ENCODE measurements at regions not wholly inside any gene's neighbourhood (a gene's known extent, or its start where the extent isn't known, plus 50 kb on each side); places are given as distances from the start of the nearest gene placed in this dataset.

- no peak for TF ChIP-seq CTCF (IDR thresholded peaks at IDR 0.05)
- H3K9me3 ChIP-seq, result peaks cover 17% of the 10 kb centered on the region
- H3K4me1 ChIP-seq (ENCODE audit: low read depth), result no peaks in the 10 kb centered on the region
- no peaks in the 10 kb centered on the region for H3K36me3 ChIP-seq (ENCODE audit: low read depth)
- intact Hi-C loops (cut with DNase I, micrococcal nuclease), result no loop called here
- DNase-seq, result no peak
- ATAC-seq, result no peak
- H3K4me3 ChIP-seq, result no peak overlapping the region
Measured at GRCh38 chr18:55886886-55887285, 298.9 kb upstream of the TCF4 start.

- ATAC-seq (no peak), DNase-seq (no peak)
- H3K36me3 ChIP-seq (ENCODE audit: low read depth), result no peaks in the 10 kb centered on the region
- intact Hi-C loops (cut with DNase I, micrococcal nuclease), result no loop called here
- no peaks in the 10 kb centered on the region for H3K4me1 ChIP-seq (ENCODE audit: low read depth)
- TF ChIP-seq CTCF (IDR thresholded peaks at IDR 0.05), result no peak
- peaks cover 17% of the 10 kb centered on the region for H3K9me3 ChIP-seq
- no peak overlapping the region for H3K4me3 ChIP-seq
Measured at GRCh38 chr18:55884498-55884897, 296.5 kb upstream of the TCF4 start.

GRCh38 chr18:55880617-55881016, 292.6 kb upstream of the TCF4 start:
- TF ChIP-seq CTCF (IDR thresholded peaks at IDR 0.05), result no peak
- ATAC-seq, result no peak
- H3K4me3 ChIP-seq, result no peak overlapping the region
- intact Hi-C loops (cut with DNase I, micrococcal nuclease), result no loop called here
- no peak for DNase-seq
- H3K9me3 ChIP-seq, result peaks cover 14% of the 10 kb centered on the region
- H3K36me3 ChIP-seq (ENCODE audit: low read depth), result no peaks in the 10 kb centered on the region
- H3K4me1 ChIP-seq (ENCODE audit: low read depth), result no peaks in the 10 kb centered on the region

- no peak for TF ChIP-seq CTCF (IDR thresholded peaks at IDR 0.05)
- H3K4me3 ChIP-seq, result no peak overlapping the region
- H3K4me1 ChIP-seq (ENCODE audit: low read depth), result no peaks in the 10 kb centered on the region
- intact Hi-C loops (cut with DNase I, micrococcal nuclease), result no loop called here
- H3K36me3 ChIP-seq (ENCODE audit: low read depth), result no peaks in the 10 kb centered on the region
- DNase-seq (no peak), ATAC-seq (no peak)
- peaks cover 24% of the 10 kb centered on the region for H3K9me3 ChIP-seq
Measured at GRCh38 chr18:55879331-55879730, 291.3 kb upstream of the TCF4 start.

GRCh38 chr18:55878224-55878623, 290.2 kb upstream of the TCF4 start:
- Histone ChIP-seq H3K4me3 (no peak overlapping the region), H3K4me1 (ENCODE audit: low read depth) (no peaks in the 10 kb centered on the region), H3K36me3 (ENCODE audit: low read depth) (no peaks in the 10 kb centered on the region), H3K9me3 (peaks cover 32% of the 10 kb centered on the region)
- intact Hi-C loops (cut with DNase I, micrococcal nuclease), result no loop called here
- no peak for DNase-seq
- no peak for TF ChIP-seq CTCF (IDR thresholded peaks at IDR 0.05)
- ATAC-seq, result no peak

- TF ChIP-seq CTCF (IDR thresholded peaks at IDR 0.05), result no peak
- DNase-seq, result no peak
- no peak for ATAC-seq
- Histone ChIP-seq H3K9me3 (peaks cover 28% of the 10 kb centered on the region), H3K4me3 (no peak overlapping the region), H3K4me1 (ENCODE audit: low read depth) (no peaks in the 10 kb centered on the region), H3K36me3 (ENCODE audit: low read depth) (no peaks in the 10 kb centered on the region)
- intact Hi-C loops (cut with DNase I, micrococcal nuclease), result no loop called here
Measured at GRCh38 chr18:55877321-55877720, 289.3 kb upstream of the TCF4 start.

Measured in mucosa of descending colon (tissue), 3 donors.